GM12878 (cell line): ENCODE measurements at regions not wholly inside any gene's neighbourhood (a gene's known extent, or its start where the extent isn't known, plus 50 kb on each side); places are given as distances from the start of the nearest gene placed in this dataset.

Source experiments
- ATAC-seq: fragments of 200-7000 bp; cut with Tn5 transposase; 3 replicates; pipeline ENCODE4 v1.9.1; 2020; ENCODE audit warnings: mild to moderate bottlenecking, moderate library complexity
- BruUV-seq: library from RNA; stranded (reverse); fragments of 400-500 nt; replicated peaks from 2 replicates; lab custom pipeline; 2021; lab: Mats Ljungman, UMichigan
- CTCF ChIA-PET: fragments of 300-600 bp; sonication (Branson Sonifier 250); formaldehyde crosslinking; extraction: SDS; loops from one replicate; lab custom pipeline; 2021; ENCODE audit warnings: inconsistent platforms; lab: Yijun Ruan, JAX
- POLR2A ChIA-PET: fragments of 350-600 bp; formaldehyde crosslinking; extraction: SDS; loops from one replicate; lab custom pipeline; 2021; ENCODE audit warnings: inconsistent platforms; lab: Charles Lee
- RAD21 ChIA-PET: fragments of 300-600 bp; sonication (Branson Sonifier 250); formaldehyde crosslinking; loops from one replicate; lab custom pipeline; 2023; ENCODE audit warnings: antibody characterized with exemption; ENCODE audit not compliant: unreplicated experiment; lab: Charles Lee
- SMC1A ChIA-PET: fragments of 300-600 bp; sonication (Branson Sonifier 250); formaldehyde crosslinking; loops from one replicate; lab custom pipeline; 2023; ENCODE audit not compliant: unreplicated experiment, uncharacterized antibody; lab: Charles Lee
- DNase-seq: peaks from one replicate; pipeline ENCODE4 v3.0.0-alpha.2; 2011; ENCODE audit warnings: low read depth, low spot score
- FAIRE-seq: peaks from 3 replicates; lab custom pipeline; 2011; peaks lifted over from hg19 to GRCh38; lab: Jason Lieb, UNC
- H2AFZ ChIP-seq: 2 replicates; pipeline ENCODE4 v1.6.0; 2011; ENCODE audit warnings: low read depth, low read length, control low read depth; ENCODE audit not compliant: control insufficient read depth
- H3K27ac ChIP-seq: 2 replicates; pipeline ENCODE4 v1.5.1; 2011; ENCODE audit warnings: control low read depth; ENCODE audit not compliant: control insufficient read depth, insufficient read depth
- H3K27me3 ChIP-seq, 2 experiments: replicated peaks in 1 of 2; 2 replicates each; pipeline versions ENCODE4 v1.6.0 to v1.6.1; 2011; ENCODE audit warnings: low read length in 1 of 2; ENCODE audit not compliant: control insufficient read depth in 2 of 2, insufficient read depth in 2 of 2
- H3K36me3 ChIP-seq, 2 experiments: 2 replicates each; pipeline ENCODE4 v1.5.1; 2011; ENCODE audit warnings: low read length in 1 of 2; ENCODE audit not compliant: control insufficient read depth in 2 of 2, insufficient read depth in 2 of 2
- H3K4me1 ChIP-seq: 2 replicates; pipeline ENCODE4 v1.6.1; 2011; ENCODE audit warnings: mild to moderate bottlenecking, low read length, moderate library complexity, mixed read lengths; ENCODE audit not compliant: control insufficient read depth, insufficient read depth
- H3K4me2 ChIP-seq: 2 replicates; pipeline ENCODE4 v1.6.0; 2011; ENCODE audit warnings: control low read depth; ENCODE audit not compliant: control insufficient read depth, insufficient read depth
- H3K4me3 ChIP-seq: fragments of 200-600 bp; sonication (generic); 2 replicates; pipeline ENCODE4 v1.5.1; 2016
- H3K79me2 ChIP-seq: 2 replicates; pipeline ENCODE4 v1.6.0; 2011; ENCODE audit warnings: low read length; ENCODE audit not compliant: control insufficient read depth, insufficient read depth
- H3K9ac ChIP-seq: 2 replicates; pipeline ENCODE4 v1.8.0; 2011; ENCODE audit warnings: low read length, control low read depth, mixed read lengths; ENCODE audit not compliant: control insufficient read depth, insufficient read depth
- H3K9me3 ChIP-seq: replicated peaks from 3 replicates; pipeline ENCODE4 v1.5.1; 2011; ENCODE audit warnings: mild to moderate bottlenecking, low read length; ENCODE audit not compliant: control insufficient read depth, insufficient read depth
- H4K20me1 ChIP-seq: 2 replicates; pipeline ENCODE4 v1.6.0; 2011; ENCODE audit not compliant: control insufficient read depth, insufficient read depth
- ATF3 ChIP-seq: IDR thresholded peaks from 2 replicates; pipeline ENCODE4 v1.6.1; 2011; ENCODE audit warnings: low read depth, mild to moderate bottlenecking, low read length, moderate library complexity, borderline replicate concordance; ENCODE audit errors: extremely low read depth
- EGR1 ChIP-seq, 2 experiments: IDR thresholded peaks; 1 replicate in 1 of 2; 2 replicates in 1 of 2; pipeline ENCODE4 v1.6.1; 2011 to 2012; ENCODE audit warnings: low read depth in 2 of 2, low read length in 2 of 2, borderline replicate concordance in 1 of 2, mild to moderate bottlenecking in 1 of 2, moderate library complexity in 1 of 2
- ELK1 ChIP-seq: IDR thresholded peaks from 2 replicates; pipeline ENCODE4 v1.6.1; 2012; ENCODE audit warnings: low read depth, low read length, improper control_type of control experiment
- HCFC1 ChIP-seq: fragments of 150-350 bp; IDR thresholded peaks from 2 replicates; pipeline ENCODE4 v1.6.1; 2014; ENCODE audit warnings: low read length
- IKZF1 ChIP-seq: fragments of 450-650 bp; conservative IDR thresholded peaks from 2 replicates; pipeline ENCODE4 v1.6.1; 2017; ENCODE audit warnings: antibody characterized with exemption, mild to moderate bottlenecking
- PML ChIP-seq: IDR thresholded peaks from 2 replicates; pipeline ENCODE4 v1.6.1; 2012; ENCODE audit warnings: low read length, inconsistent platforms
- RAD51 ChIP-seq: fragments of 450-650 bp; IDR thresholded peaks from 2 replicates; pipeline ENCODE4 v1.6.1; 2016; ENCODE audit warnings: moderate library complexity, mild to moderate bottlenecking, inconsistent platforms
- SREBF1 ChIP-seq: IDR thresholded peaks from 2 replicates; pipeline ENCODE4 v1.6.1; 2012; ENCODE audit warnings: mild to moderate bottlenecking, low read length
- TAF1 ChIP-seq: IDR thresholded peaks from 2 replicates; pipeline ENCODE4 v1.6.1; 2011; ENCODE audit warnings: mild to moderate bottlenecking, low read depth, low read length, borderline replicate concordance
- ZBED1 ChIP-seq: IDR thresholded peaks from 2 replicates; pipeline ENCODE4 v1.6.1; 2016; ENCODE audit warnings: borderline replicate concordance
- ZZZ3 ChIP-seq: IDR thresholded peaks from 2 replicates; pipeline ENCODE4 v1.6.1; 2011; ENCODE audit warnings: low read depth; ENCODE audit not compliant: control insufficient read depth, insufficient read length
- in situ Hi-C: fragments of 300-500 bp; cut with MboI; formaldehyde crosslinking; loops from 9 replicates; pipeline ENCODE4 v1.14.3; 2018; ENCODE audit warnings: mixed read lengths
- intact Hi-C: fragments of 100-400 bp; cut with micrococcal nuclease; formaldehyde crosslinking; loops from one replicate; pipeline ENCODE4 v1.14.2; 2022; ENCODE audit not compliant: unreplicated experiment
- TF ChIP-seq, protein P1 (sequence below): fragments of 450-650 bp; IDR thresholded peaks from 2 replicates; pipeline ENCODE4 v1.6.1; 2017; ENCODE audit warnings: antibody characterized with exemption, mild to moderate bottlenecking, moderate library complexity

- H3K9ac ChIP-seq = no peak overlapping the region
- DNase-seq (no peak), FAIRE-seq (no peak), ATAC-seq (no peak)
- no peak overlapping the region for H3K27ac ChIP-seq
- no peaks in the 10 kb centered on the region for H4K20me1 ChIP-seq
- H2AFZ ChIP-seq = no peak overlapping the region
- no TSS peak for BruUV-seq
- no peak overlapping the region for H3K4me2 ChIP-seq
- CTCF ChIA-PET = no interaction called here
- peaks cover 0 to 2% of the 10 kb centered on the region in 2 experiments; a peak in 1 of 4 replicates for H3K27me3 ChIP-seq
- no peaks in the 10 kb centered on the region for H3K36me3 ChIP-seq
- no peaks in the 10 kb centered on the region for H3K79me2 ChIP-seq
- intact Hi-C loops (no loop called here), in situ Hi-C loops (no loop called here)
- H3K4me3 ChIP-seq = no peak overlapping the region
- no peaks in the 10 kb centered on the region for H3K4me1 ChIP-seq
- no peaks in the 10 kb centered on the region for H3K9me3 ChIP-seq
- RAD21 ChIA-PET = no interaction called here
- TF ChIP-seq ATF3 = no peak
- no peak for TF ChIP-seq PML
- TF ChIP-seq RAD51 = no peak
- TF ChIP-seq HCFC1 = no peak
- no peak for TF ChIP-seq IKZF1
- TF ChIP-seq ZZZ3 = no peak
- TF ChIP-seq SREBF1 = no peak
- TF ChIP-seq EGR1 (IDR thresholded peaks at IDR 0.05; ENCODE audit: borderline replicate concordance in 1 of 2, low read depth in 2 of 2, low read length in 2 of 2) = no peak
- no peak for TF ChIP-seq TAF1
- TF ChIP-seq ELK1 = no peak
- TF ChIP-seq, protein P1, sequence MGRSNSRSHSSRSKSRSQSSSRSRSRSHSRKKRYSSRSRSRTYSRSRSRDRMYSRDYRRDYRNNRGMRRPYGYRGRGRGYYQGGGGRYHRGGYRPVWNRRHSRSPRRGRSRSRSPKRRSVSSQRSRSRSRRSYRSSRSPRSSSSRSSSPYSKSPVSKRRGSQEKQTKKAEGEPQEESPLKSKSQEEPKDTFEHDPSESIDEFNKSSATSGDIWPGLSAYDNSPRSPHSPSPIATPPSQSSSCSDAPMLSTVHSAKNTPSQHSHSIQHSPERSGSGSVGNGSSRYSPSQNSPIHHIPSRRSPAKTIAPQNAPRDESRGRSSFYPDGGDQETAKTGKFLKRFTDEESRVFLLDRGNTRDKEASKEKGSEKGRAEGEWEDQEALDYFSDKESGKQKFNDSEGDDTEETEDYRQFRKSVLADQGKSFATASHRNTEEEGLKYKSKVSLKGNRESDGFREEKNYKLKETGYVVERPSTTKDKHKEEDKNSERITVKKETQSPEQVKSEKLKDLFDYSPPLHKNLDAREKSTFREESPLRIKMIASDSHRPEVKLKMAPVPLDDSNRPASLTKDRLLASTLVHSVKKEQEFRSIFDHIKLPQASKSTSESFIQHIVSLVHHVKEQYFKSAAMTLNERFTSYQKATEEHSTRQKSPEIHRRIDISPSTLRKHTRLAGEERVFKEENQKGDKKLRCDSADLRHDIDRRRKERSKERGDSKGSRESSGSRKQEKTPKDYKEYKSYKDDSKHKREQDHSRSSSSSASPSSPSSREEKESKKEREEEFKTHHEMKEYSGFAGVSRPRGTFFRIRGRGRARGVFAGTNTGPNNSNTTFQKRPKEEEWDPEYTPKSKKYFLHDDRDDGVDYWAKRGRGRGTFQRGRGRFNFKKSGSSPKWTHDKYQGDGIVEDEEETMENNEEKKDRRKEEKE = no peak
- TF ChIP-seq ZBED1 = no peak
- SMC1A ChIA-PET = interaction anchor here (1.5 kb wide), 1 partner anchor 13 kb away, joined by 3 read pairs; no protein-coding TSS in a partner anchor
- POLR2A ChIA-PET = no interaction called here
These were observed 166.7 kb downstream of the FAT3 start for GRCh38 chr11:92391364-92391763.
